GM12874 (cell line): ENCODE measurements at regions not wholly inside any gene's neighbourhood (a gene's known extent, or its start where the extent isn't known, plus 50 kb on each side); places are given as distances from the start of the nearest gene placed in this dataset.

Experiments
- TF ChIP-seq, protein P1 (sequence below): IDR thresholded peaks from 2 replicates; pipeline ENCODE4 v1.5.1; 2011; ENCODE audit warnings: low read depth, mild to moderate bottlenecking, control low read depth, low read length, moderate library complexity; ENCODE audit not compliant: insufficient read depth

DNA sequence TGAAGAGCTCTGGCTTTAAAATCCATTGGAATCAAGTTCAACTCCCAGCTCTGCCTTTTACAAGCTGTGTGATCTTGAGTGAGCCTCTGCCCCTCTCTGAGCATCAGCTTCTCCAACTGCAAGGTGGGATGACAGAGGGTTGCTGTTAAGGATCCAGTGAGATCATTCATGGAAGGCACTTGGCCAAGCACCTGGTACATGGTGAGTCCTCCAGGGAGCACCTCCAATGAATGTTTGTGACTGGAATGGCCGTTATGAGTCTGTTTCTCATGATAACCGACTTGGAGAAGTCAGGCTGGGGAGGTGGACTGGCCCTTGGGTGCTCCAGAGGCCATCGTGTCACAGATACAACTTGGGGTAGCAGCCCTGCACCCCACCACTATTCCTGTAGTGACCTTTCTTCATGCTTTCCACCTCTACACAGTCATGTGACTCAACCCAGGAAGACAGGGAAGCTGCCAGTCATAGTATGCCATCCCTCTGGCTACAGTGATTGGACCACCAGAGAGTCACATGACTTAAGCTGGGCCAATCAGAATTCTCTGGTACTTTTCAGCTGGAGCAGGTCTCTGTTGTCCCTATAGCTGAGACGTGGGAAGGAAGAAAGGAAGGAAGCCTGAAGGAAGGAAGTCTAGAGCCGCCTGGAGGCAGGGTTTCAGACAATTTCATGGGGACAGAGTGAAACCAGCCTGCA lies 146.5 kb upstream of the MYL2 start:
- TF ChIP-seq, protein P1, sequence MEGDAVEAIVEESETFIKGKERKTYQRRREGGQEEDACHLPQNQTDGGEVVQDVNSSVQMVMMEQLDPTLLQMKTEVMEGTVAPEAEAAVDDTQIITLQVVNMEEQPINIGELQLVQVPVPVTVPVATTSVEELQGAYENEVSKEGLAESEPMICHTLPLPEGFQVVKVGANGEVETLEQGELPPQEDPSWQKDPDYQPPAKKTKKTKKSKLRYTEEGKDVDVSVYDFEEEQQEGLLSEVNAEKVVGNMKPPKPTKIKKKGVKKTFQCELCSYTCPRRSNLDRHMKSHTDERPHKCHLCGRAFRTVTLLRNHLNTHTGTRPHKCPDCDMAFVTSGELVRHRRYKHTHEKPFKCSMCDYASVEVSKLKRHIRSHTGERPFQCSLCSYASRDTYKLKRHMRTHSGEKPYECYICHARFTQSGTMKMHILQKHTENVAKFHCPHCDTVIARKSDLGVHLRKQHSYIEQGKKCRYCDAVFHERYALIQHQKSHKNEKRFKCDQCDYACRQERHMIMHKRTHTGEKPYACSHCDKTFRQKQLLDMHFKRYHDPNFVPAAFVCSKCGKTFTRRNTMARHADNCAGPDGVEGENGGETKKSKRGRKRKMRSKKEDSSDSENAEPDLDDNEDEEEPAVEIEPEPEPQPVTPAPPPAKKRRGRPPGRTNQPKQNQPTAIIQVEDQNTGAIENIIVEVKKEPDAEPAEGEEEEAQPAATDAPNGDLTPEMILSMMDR = no peak

DNA sequence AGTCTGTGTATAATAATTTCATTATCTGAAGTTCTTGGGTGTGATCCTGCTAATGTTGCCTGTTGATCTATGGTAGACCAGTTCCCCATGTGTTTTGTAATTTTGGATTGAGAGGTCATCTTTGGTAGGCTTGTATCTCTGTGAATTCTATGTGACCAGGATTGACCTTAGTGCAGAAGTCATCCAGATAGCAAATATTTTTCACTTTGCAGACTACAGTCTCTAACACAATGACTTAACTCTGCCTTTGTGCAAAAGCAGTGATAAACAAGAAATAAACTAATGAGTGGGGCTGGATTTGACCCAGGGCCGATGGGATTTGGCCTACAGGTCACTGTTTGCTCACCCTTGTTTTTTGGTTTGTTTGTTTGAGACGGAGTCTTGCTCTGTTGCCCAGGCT lies 144.6 kb upstream of the MYL2 start:
- TF ChIP-seq, protein P1 = no peak

DNA sequence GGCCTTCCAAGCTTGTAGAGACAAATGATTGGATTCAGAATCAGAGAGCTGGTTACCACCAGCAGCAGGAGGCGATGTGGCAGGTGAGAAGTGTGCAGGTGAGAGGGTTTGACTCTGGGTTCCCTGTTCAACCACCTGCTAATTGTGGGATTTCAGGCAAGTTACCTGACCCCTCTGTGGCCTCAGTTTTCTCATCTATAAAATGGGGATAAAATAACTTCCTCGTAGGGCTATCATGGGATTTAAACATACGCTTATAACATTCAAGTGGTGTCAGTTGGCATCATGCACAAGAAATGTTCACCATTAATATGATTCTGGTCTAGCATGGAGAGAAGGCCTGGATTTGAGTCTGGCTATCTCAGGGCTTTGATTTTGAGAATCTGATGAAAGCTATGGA lies 143.8 kb upstream of the MYL2 start:
- TF ChIP-seq, protein P1 = no peak

DNA sequence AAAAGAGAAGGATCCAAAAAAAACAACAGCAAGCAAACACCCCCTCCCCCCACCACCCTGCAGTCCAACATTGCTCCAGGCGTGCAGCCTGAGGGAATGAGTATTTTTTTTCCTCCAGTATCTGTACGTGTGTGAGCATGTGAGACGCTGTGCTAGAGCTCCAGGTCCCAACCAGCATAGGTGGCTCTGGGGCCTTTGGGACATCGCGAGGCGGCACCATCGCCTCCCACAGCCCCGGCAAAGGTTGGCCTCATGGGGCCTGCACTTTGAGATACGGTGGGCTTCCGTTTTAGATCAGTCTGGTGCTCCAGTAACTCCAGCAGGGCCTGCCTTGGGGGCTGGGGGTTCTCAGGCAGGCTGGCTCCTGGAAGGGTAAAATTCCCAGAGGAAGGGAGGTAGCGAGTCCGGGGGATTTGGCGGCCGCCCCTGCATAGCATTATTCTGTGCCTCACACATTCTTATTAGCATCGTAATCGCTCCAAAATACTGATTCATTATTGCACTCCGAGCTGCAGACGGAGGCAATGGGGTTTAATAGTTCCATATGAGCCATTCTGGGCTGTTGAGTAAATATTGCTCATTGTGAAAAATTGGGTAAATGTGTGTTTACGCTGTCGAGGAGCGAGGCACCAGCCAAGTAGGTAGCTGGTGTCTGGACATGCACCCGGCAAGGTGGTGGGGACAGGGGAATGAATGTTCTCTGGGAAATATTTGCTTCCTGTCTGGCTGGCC lies 143.1 kb upstream of the MYL2 start:
- TF ChIP-seq, protein P1 = no peak

DNA sequence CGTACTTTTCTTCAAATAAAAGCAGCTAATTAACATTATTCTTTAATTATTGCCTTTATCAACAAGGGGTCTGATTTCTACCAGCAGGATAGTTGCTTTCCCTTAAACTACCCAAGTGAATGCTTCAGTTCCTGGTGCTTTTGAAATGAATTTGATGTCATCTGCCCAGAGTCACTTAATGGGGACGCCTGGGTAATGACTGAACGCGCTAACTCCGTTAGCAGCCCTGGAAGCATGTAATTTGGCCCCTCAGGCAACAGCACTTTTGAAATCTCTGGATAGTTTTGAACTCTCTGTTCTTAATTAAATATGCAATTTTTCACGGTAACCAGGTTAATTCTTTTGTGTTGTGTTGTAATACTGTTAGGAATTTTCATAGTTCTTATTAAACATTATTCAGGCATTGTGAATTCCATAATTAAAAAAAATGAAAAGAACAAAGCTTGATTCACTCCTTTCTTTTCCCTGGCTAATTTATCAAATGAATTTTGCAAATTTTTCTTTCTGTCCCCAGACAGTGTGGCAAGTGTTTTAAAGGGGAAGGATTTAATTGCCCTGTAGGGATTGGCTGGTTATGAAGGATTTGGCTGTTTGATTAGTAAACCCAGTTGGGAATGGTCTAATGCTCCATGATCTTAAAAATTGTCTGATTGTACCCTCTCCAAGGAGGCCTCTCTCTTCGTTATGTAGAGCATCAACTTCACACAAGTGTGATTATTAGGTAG lies 137.5 kb upstream of the MYL2 start:
- TF ChIP-seq, protein P1 = no peak

DNA sequence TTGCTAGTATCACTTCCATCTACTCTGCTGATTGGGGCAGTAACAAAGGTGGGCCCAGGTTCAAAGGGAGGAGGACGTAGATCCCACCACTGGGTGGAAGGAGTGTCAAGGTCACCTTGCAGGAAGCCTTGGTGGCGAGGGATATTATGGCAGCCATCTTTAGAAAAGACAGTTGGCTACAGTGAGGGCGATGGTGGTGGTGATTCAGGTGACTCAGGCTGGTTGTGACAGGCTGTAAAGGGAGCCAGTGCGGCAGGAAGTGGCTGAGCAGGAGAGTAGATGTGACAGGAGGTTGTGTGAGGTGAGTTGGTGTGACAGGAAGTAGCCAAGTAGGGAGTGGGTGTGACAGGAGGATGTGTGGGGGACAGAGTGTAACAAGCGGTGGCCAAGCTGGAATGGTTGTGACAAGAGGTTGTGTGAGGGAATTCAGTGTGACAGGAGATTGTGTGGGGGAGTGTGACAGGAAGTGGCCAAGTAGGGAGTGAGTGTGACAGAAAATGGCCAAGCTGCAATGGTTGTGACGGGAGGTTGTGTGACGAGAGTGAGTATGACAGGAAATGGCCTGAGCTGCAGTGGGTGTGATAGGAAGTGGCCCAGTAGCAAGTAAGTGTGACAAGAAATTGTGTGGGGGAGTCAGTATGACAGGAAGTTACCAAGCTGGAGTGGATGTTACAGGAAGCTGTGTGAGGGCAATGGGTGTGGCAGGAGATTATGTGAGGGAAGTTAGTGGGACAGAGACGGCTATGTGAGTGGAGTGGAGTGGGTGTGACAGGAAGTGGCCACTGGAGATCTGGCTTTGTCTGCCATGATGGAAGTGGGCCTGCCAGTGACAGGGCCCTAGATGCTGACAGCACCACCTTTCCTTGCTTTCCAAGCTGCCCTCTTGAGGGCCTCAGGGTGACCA lies 136.5 kb upstream of the MYL2 start:
- TF ChIP-seq, protein P1 = no peak
